Motor neuron (in vitro differentiated cells): ENCODE measurements at regions not wholly inside any gene's neighbourhood (a gene's known extent, or its start where the extent isn't known, plus 50 kb on each side); places are given as distances from the start of the nearest gene placed in this dataset.
A peak's percentile ranks its signal among the peaks of the same experiment; 100 is the strongest.
"Not testable (repeated sequence)": the region's sequence is repeated elsewhere in the genome, so short reads cannot be mapped to it uniquely, and the experiment has no call there.

Experiments used
- ATAC-seq, 8 experiments: fragments of 200-7000 bp; cut with Tn5 transposase; replicated peaks in 6 of 8; 2 replicates each; pipeline ENCODE4 v1.8.0; 2021; ENCODE audit warnings: mild to moderate bottlenecking in 8 of 8, moderate library complexity in 8 of 8
- H3K27ac ChIP-seq, 2 donors: fragments of 250-450 bp; sonication (Bioruptor Pico); 2 replicates each; pipeline ENCODE4 v1.9.0; 2021; ENCODE audit warnings: antibody characterized with exemption in 2 of 2, mild to moderate bottlenecking in 2 of 2, moderate library complexity in 1 of 2
- H3K4me1 ChIP-seq, 2 donors: fragments of 250-450 bp; sonication (Bioruptor Pico); replicated peaks in 1 of 2; 2 replicates each; pipeline ENCODE4 v1.6.1; 2021; ENCODE audit warnings: antibody characterized with exemption in 2 of 2, mild to moderate bottlenecking in 2 of 2, moderate library complexity in 1 of 2
- H3K4me3 ChIP-seq, 5 donors: fragments of 250-450 bp; sonication (Bioruptor Pico); 2 replicates each; pipeline ENCODE4 v1.9.0; 2021; ENCODE audit warnings: antibody characterized with exemption in 5 of 5, mild to moderate bottlenecking in 5 of 5, moderate library complexity in 4 of 5
- WGBS, 10 experiments: fragments of 450-650 bp; shearing (Covaris generic); methylation state at CpG; one replicate each; pipeline ENCODE4 v1.0.0; 2022; 5-methylcytosine and 5-hydroxymethylcytosine counted together
- in situ Hi-C, 9 experiments: fragments of 400-800 bp; cut with MboI; loops; one replicate each; pipeline ENCODE4 v1.15.0; 2021; ENCODE audit warnings: low sequenced_read_pairs in 9 of 9, low pct_unique_long_range_greater_than_20kb in 2 of 9; ENCODE audit not compliant: unreplicated experiment in 9 of 9

GRCh38 chr4:132351606-132352005 is 797.5 kb upstream of the PCDH10 start:
- ATAC-seq, in situ Hi-C loops, H3K4me3 ChIP-seq, H3K27ac ChIP-seq, H3K4me1 ChIP-seq: not testable (repeated sequence)
- WGBS, 10 experiments = 0 to 83% (median 38%) methylated on average over 1 to 3 of the region's 3 CpGs; no CpG with 5 or more reads in 4 of the 10 experiments

GRCh38 chr4:132382243-132382642 is 766.9 kb upstream of the PCDH10 start:
- Histone ChIP-seq H3K27ac (no peak overlapping the region), H3K4me3 (no peak overlapping the region), H3K4me1 (no peaks in the 10 kb centered on the region)
- no peak for ATAC-seq
- in situ Hi-C loops = no loop called here
- WGBS, 10 experiments = 0 to 93% (median 79%) methylated on average over 1 to 2 of the region's 2 CpGs; no CpG with 5 or more reads in 4 of the 10 experiments

- no peak overlapping the region for H3K27ac ChIP-seq
- in situ Hi-C loops = no loop called here
- no peak for ATAC-seq
- 0 to 100% (median 70%) methylated on average over 1 of the region's 1 CpG; no CpG with 5 or more reads in 1 of the 10 experiments for WGBS, 10 experiments
- H3K4me3 ChIP-seq = no peak overlapping the region
- H3K4me1 ChIP-seq = no peaks in the 10 kb centered on the region
Measured at GRCh38 chr4:132383571-132384199, 765.4 kb upstream of the PCDH10 start.

DNA sequence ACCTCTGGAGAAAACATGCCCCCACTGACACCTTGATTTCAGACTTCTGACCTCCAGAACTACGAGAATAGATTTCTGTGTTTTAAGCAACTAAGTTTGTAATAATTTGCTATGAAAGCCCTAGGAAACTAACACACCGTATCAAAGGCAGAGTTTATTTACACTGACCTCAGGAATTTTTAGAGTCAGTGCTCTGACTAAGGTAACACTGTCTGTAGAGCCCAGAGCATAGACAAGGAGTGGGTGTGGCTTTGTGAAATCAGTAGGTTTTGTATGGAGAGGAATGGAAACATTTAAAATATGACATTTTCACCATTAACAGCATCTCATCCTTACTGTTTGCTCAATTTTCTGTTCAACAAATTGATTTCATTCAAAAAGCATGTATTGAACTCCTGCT is 764.4 kb upstream of the PCDH10 start:
- 0 to 100% (median 44%) methylated on average over 1 to 2 of the region's 2 CpGs; no CpG with 5 or more reads in 2 of the 10 experiments for WGBS, 10 experiments
- no peak for ATAC-seq
- H3K27ac ChIP-seq = no peak overlapping the region
- H3K4me1 ChIP-seq = no peaks in the 10 kb centered on the region
- no peak overlapping the region for H3K4me3 ChIP-seq
- in situ Hi-C loops = no loop called here

DNA sequence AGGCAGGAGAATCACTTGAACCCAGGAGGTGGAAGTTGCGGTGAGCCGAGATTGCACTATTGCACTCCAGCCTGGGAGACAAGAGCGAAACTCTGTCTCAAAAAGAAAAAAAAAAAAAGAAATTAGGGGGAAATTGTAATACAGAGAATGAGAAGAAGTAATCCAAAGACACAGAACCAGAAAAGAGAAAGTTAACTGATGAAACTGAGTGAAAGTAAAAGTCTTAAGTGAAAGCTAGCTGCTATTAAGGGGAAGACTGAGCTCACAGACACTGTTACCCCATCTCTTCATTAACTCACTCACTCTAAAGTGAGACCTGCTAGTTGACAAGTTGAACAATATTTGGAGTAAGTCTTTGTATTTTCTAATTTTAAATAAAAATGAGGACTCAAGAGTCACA is 763.0 kb upstream of the PCDH10 start:
- ATAC-seq = no peak
- WGBS, 10 experiments = 0 to 100% (median 57%) methylated on average over 1 to 3 of the region's 3 CpGs; no CpG with 5 or more reads in 2 of the 10 experiments
- in situ Hi-C loops = no loop called here
- Histone ChIP-seq H3K4me1 (no peaks in the 10 kb centered on the region), H3K27ac (no peak overlapping the region), H3K4me3 (no peak overlapping the region)

DNA sequence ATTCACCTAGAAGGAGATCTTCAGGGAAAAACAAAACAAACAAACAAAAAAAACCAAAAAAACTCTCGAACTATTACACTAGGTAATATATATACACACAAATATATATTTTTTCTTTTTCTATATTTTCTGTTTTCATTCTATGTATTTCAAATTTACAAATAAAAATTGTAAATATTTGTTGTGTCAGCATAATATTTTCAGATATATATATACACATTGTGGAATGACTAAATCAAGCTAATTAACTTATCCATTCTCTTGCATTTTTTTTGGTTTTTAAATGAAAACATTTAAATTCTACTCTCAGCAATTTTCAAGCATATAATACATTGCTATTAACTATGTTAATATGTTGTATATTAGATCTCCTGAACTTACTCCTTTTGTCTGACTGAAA is 762.0 kb upstream of the PCDH10 start:
- Histone ChIP-seq H3K4me3 (no peak overlapping the region), H3K4me1 (no peaks in the 10 kb centered on the region), H3K27ac (no peak overlapping the region)
- no peak for ATAC-seq
- in situ Hi-C loops = no loop called here
- 0 to 100% (median 37%) methylated on average over 1 of the region's 1 CpG; no CpG with 5 or more reads in 2 of the 10 experiments for WGBS, 10 experiments

GRCh38 chr4:132395561-132395960 is 753.5 kb upstream of the PCDH10 start:
- no peak overlapping the region for H3K4me3 ChIP-seq
- peak in 2 of 8 experiments; percentile 46 to 61 for ATAC-seq
- in situ Hi-C loops = no loop called here
- WGBS, 10 experiments = 0 to 100% (median 80%) methylated on average over 1 of the region's 1 CpG; no CpG with 5 or more reads in 1 of the 10 experiments
- peaks cover 0 to 9% of the 10 kb centered on the region in 2 donors for H3K4me1 ChIP-seq
- no peak overlapping the region for H3K27ac ChIP-seq

DNA sequence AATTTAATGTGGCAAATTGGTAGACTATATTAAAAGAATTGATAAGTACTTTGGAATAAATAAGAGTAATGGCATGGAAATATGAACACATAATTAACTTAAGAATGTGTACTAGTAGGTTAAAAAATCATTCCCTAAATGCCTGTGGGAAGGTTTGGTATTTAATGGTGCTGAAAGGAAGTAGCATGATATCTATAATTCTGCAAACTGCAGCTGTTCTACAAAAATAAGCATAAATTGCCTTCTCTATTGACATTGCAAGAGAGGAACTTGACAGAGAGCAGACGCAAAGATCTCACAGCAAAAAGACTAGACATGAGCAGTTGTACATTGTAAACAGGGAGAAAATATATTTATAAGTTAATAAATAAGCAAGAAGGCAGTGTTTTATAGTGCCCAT is 752.5 kb upstream of the PCDH10 start:
- ATAC-seq = no peak

DNA sequence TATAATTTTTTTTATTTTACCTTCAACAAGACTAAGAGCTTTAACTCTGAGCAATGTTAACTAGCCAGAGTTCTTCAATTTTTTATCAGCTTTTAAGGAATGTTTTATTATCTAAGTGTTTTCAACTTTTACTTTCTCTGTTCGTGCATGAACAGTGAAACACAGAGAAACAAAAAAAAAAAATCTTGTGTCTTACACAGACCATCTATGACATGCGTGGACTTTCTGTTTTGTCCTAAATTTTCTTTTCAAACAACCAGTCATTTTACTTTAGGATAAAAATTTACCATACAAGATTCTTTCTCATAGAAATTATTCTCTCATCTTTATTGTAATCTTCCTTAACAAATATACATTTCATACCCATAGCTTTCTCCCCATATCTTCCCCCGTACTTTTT is 731.9 kb upstream of the PCDH10 start:
- Histone ChIP-seq H3K4me3 (no peak overlapping the region), H3K4me1 (no peaks in the 10 kb centered on the region), H3K27ac (no peak overlapping the region)
- in situ Hi-C loops = no loop called here
- 0 to 86% (median 51%) methylated on average over 1 to 3 of the region's 3 CpGs for WGBS, 10 experiments
- no peak for ATAC-seq

More for the DNA sequence above, 752.5 kb upstream of the PCDH10 start:
- Histone ChIP-seq H3K27ac (no peak overlapping the region), H3K4me3 (no peak overlapping the region), H3K4me1 (peaks cover 0 to 9% of the 10 kb centered on the region in 2 donors)
- 0 to 100% (median 80%) methylated on average over 1 of the region's 1 CpG for WGBS, 10 experiments
- in situ Hi-C loops = no loop called here

- no peak overlapping the region for H3K4me3 ChIP-seq
- H3K4me1 ChIP-seq = no peaks in the 10 kb centered on the region
- no peak for ATAC-seq
- in situ Hi-C loops = no loop called here
- WGBS, 10 experiments = 3 to 100% (median 80%) methylated on average over 2 to 3 of the region's 3 CpGs; no CpG with 5 or more reads in 1 of the 10 experiments
- H3K27ac ChIP-seq = no peak overlapping the region
Measured at GRCh38 chr4:132427125-132427524, 722.0 kb upstream of the PCDH10 start.

DNA sequence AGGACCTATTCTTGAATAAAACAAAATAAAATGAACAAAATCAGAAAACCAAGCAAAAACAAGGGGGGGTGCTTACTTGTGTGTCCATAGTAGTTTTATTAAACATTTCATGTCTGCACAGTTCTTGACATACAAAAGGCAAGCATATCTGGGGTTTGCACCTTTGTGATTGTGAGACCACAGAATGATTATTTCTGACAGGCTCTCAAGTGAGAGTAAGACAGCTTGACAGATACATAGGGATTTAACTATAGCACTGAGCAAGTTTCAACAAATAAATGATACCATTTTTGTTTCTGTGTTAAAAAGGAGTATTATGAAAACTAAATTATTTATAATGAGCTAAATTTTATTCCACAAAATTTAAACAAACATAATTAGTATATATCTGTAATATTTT is 712.0 kb upstream of the PCDH10 start:
- H3K4me1 ChIP-seq = no peaks in the 10 kb centered on the region
- ATAC-seq = no peak
- in situ Hi-C loops = no loop called here
- H3K4me3 ChIP-seq = no peak overlapping the region
- H3K27ac ChIP-seq = no peak overlapping the region

DNA sequence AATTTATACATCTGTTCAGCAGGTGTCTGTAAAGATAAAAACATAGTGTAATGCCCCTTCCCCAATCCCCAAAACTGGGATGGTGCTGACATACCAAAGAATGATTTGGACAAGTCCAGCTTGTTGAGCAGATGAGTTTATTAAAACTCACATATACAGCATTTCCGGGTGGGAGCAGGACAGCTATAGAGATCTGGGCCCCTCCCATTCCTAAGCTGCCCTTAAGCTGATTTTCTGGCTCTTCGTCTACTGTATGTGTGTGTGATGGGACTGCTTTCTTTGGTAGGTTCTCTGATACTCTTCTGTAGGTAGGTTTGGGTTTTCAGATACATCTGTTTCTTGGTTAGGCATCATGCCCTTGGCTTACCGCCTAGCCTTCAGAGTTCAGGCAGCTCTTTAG is 703.7 kb upstream of the PCDH10 start:
- in situ Hi-C loops = no loop called here
- Histone ChIP-seq H3K4me3 (no peak overlapping the region), H3K4me1 (no peaks in the 10 kb centered on the region), H3K27ac (no peak overlapping the region)
- no peak for ATAC-seq
- 0 to 100% (median 83%) methylated on average over 1 to 3 of the region's 3 CpGs; no CpG with 5 or more reads in 2 of the 10 experiments for WGBS, 10 experiments

- H3K4me1 ChIP-seq, in situ Hi-C loops, ATAC-seq, H3K27ac ChIP-seq, H3K4me3 ChIP-seq: not testable (repeated sequence)
- 0 to 97% (median 88%) methylated on average over 1 to 8 of the region's 9 CpGs; no CpG with 5 or more reads in 5 of the 10 experiments for WGBS, 10 experiments
Measured at GRCh38 chr4:132457987-132458386, 691.1 kb upstream of the PCDH10 start.

GRCh38 chr4:132479543-132479942 is 669.6 kb upstream of the PCDH10 start:
- no peak for ATAC-seq
- Histone ChIP-seq H3K4me3 (no peak overlapping the region), H3K4me1 (no peaks in the 10 kb centered on the region), H3K27ac (no peak overlapping the region)
- 0 to 100% (median 80%) methylated on average over 1 to 2 of the region's 2 CpGs for WGBS, 10 experiments
- in situ Hi-C loops = no loop called here
